ENCODE measurements at regions not wholly inside any gene's neighbourhood (a gene's known extent, or its start where the extent isn't known, plus 50 kb on each side); places are given as distances from the start of the nearest gene placed in this dataset.

DNA sequence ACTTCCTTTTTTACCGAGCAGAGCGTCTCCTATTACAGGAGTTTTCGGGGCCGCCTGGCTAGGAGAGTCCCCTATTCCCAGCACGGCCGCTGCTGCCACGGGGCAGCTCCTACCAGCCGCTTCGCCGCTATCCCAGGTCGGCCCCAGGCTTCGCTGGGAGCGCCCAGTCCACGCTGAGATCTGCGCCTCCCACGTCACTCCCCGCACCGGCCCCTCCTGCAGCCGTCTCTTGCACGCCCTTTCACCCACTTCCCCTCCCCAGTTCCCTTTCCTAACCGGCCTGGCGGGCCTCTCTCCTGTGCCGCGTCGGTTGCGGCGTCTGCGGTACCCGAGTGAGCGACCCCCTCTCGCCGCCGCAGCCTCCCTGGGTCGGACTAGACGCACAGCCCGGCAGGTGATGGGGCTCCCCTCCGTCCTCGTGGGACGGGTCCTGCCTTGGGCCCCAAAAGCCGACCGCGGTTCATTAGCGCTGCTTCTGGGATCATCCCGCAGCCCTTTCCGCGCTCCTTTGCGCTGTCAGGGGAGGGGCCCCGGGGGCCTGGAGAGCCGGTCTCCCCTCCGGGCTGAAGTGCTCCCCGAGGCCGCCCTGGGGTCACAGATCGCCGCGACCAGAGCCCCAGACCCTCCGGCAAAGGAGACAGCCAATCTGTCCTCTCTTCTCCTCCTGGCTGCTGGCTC lies 1318.4 kb downstream of the TMEM121 start:
- peak overlapping the region; percentile 39 to 45 for H3K4me3 ChIP-seq
- intact Hi-C loops (cut with DNase I; ENCODE audit: low total_unique reads), result no loop called here
- no peaks in the 10 kb centered on the region for H3K9me3 ChIP-seq
- H3K27me3 ChIP-seq, result peaks cover 0 to 8% of the 10 kb centered on the region in 2 donors
- no peaks in the 10 kb centered on the region for H3K36me3 ChIP-seq
- peak; percentile 53 to 75 for DNase-seq
- peaks cover 0 to 2% (median 0%) of the 10 kb centered on the region in 4 donors for H3K4me1 ChIP-seq
- TF ChIP-seq, protein P1, sequence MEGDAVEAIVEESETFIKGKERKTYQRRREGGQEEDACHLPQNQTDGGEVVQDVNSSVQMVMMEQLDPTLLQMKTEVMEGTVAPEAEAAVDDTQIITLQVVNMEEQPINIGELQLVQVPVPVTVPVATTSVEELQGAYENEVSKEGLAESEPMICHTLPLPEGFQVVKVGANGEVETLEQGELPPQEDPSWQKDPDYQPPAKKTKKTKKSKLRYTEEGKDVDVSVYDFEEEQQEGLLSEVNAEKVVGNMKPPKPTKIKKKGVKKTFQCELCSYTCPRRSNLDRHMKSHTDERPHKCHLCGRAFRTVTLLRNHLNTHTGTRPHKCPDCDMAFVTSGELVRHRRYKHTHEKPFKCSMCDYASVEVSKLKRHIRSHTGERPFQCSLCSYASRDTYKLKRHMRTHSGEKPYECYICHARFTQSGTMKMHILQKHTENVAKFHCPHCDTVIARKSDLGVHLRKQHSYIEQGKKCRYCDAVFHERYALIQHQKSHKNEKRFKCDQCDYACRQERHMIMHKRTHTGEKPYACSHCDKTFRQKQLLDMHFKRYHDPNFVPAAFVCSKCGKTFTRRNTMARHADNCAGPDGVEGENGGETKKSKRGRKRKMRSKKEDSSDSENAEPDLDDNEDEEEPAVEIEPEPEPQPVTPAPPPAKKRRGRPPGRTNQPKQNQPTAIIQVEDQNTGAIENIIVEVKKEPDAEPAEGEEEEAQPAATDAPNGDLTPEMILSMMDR (IDR thresholded peaks at IDR 0.05), result no peak
- H3K27ac ChIP-seq, result no peak overlapping the region

DNA sequence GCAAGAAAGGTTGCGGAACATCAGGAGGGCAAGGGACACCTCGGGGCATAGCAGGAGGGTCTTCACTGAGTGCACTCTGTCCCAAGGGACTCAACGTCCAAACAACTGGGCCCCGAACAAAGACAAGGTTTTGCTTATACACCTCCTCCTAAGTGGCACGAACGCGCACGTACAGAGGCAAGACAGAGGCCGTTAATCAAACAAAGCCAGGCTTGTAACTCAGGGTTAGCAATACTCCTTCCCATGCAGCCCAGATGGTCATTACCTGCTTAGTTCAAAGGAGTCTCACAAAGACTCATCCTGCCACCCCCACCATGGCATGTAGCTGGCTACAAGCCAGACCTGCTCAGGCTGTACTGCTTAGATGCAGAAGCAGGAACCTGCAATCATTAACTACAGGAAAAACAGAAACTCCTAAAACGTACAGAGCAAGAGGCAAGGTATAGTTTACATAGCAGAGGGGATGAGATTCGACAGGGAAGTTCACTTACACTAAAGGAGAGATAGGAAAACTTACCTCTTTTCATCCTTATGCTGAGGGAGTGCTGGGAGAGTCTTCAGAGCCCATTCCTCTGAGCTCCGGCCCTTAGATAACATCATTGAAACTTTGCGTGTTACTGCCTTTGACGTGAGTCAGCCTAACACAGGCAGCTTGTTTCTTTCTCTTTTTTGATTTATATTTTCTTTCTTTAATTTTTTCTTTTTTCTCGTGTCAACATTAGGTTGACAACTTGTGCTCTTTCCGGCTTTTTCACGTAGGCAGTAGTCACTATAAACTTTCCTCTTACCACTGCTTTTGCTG lies 1319.1 kb downstream of the TMEM121 start:
- DNase-seq, result no peak
- TF ChIP-seq, protein P1 (IDR thresholded peaks at IDR 0.05), result no peak

GRCh38 chr14:106846218-106846617 lies 1319.8 kb downstream of the TMEM121 start:
- no peaks in the 10 kb centered on the region for H3K36me3 ChIP-seq
- H3K27ac ChIP-seq, result no peak overlapping the region
- H3K9me3 ChIP-seq, result no peaks in the 10 kb centered on the region
- TF ChIP-seq, protein P1 (IDR thresholded peaks at IDR 0.05), result no peak
- intact Hi-C loops (cut with DNase I; ENCODE audit: low total_unique reads), result no loop called here
- peaks cover 0 to 8% of the 10 kb centered on the region in 2 donors for H3K27me3 ChIP-seq
- no peak overlapping the region for H3K4me3 ChIP-seq
- peaks cover 0 to 2% (median 0%) of the 10 kb centered on the region in 4 donors for H3K4me1 ChIP-seq
- DNase-seq, result no peak

More for the DNA sequence above, 1319.1 kb downstream of the TMEM121 start:
- H3K9me3 ChIP-seq, result no peaks in the 10 kb centered on the region
- H3K4me3 ChIP-seq, result peak overlapping the region; percentile 39 to 45
- H3K36me3 ChIP-seq, result no peaks in the 10 kb centered on the region
- H3K27me3 ChIP-seq, result peaks cover 0 to 8% of the 10 kb centered on the region in 2 donors
- H3K4me1 ChIP-seq, result peaks cover 0 to 2% (median 0%) of the 10 kb centered on the region in 4 donors
- H3K27ac ChIP-seq, result no peak overlapping the region
- intact Hi-C loops (cut with DNase I; ENCODE audit: low total_unique reads), result no loop called here

GRCh38 chr14:106848330-106849121 lies 1322.1 kb downstream of the TMEM121 start:
- no peak overlapping the region for H3K4me3 ChIP-seq
- DNase-seq, result no peak
- no peaks in the 10 kb centered on the region for H3K36me3 ChIP-seq
- no peak overlapping the region for H3K27ac ChIP-seq
- intact Hi-C loops (cut with DNase I; ENCODE audit: low total_unique reads), result no loop called here
- TF ChIP-seq, protein P1 (IDR thresholded peaks at IDR 0.05), result no peak
- H3K27me3 ChIP-seq, result peaks cover 0 to 11% of the 10 kb centered on the region in 2 donors
- no peaks in the 10 kb centered on the region for H3K9me3 ChIP-seq
- no peaks in the 10 kb centered on the region for H3K4me1 ChIP-seq

DNA sequence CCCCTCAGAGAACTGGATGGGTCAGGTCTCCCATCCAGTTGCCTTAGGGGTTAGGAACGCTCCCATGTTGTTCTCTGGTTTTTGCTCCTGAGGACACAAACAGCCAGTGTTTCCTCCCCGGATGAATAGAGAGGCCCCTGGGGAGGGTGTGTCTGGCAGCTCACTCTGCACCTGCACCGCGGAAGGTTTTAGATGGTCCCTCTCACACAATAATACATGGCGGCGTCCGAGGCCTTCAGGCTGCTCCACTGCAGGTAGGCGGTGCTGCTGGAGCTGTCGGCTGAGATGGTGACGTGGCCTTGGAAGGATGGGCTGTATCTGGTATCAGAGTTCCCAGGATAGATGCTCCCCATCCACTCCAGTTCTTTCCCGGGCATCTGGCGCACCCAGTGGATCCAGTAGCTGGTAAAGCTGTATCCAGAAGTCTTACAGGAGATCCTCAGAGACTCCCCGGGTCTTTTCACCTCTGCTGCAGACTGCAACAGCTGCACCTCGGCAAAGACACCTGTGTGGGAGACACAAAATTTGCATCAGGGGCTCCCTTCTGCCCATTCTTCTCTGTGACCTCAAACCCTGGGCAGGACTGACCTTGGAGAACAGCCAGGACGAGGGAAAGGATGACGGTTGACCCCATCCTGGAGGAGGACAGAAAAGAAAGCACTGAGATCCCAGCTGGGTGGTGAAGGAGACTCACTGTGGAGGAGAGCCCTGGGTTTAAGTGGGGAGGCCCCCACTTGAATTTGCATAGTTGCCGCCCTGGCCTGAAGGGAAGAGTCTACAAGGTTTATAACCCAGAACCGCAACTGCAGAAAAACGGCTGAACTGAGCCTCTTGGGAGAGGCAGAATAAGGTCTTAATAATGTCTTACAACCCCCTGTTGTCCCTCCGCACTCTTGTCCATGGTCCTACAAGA lies 1324.8 kb downstream of the TMEM121 start:
- intact Hi-C loops (cut with DNase I; ENCODE audit: low total_unique reads), result no loop called here
- no peak for DNase-seq

More for the DNA sequence above, 1324.8 kb downstream of the TMEM121 start:
- TF ChIP-seq, protein P1 (IDR thresholded peaks at IDR 0.05), result no peak
- H3K9me3 ChIP-seq, result no peaks in the 10 kb centered on the region
- H3K4me3 ChIP-seq, result no peak overlapping the region
- no peaks in the 10 kb centered on the region for H3K4me1 ChIP-seq
- H3K27me3 ChIP-seq, result peaks cover 0 to 3% of the 10 kb centered on the region in 2 donors
- no peak overlapping the region for H3K27ac ChIP-seq
- no peaks in the 10 kb centered on the region for H3K36me3 ChIP-seq

Measured in tibial artery (tissue), 4 donors.